Skin epidermis (tissue), 12 donors: ENCODE measurements at regions not wholly inside any gene's neighbourhood (a gene's known extent, or its start where the extent isn't known, plus 50 kb on each side); places are given as distances from the start of the nearest gene placed in this dataset.

Experiments used
- H3K27ac ChIP-seq, 21 experiments: fragments of 200-600 bp; sonication (generic) in 11 of 21; one replicate each; pipeline ENCODE4 v1.5.0; 2020; ENCODE audit warnings: mild to moderate bottlenecking in 3 of 21, inconsistent platforms in 2 of 21, moderate library complexity in 2 of 21
- H3K4me3 ChIP-seq, 7 experiments: fragments of 200-600 bp; sonication (generic) in 2 of 7; one replicate each; pipeline ENCODE4 v1.5.0; 2020; ENCODE audit warnings: inconsistent platforms in 2 of 7, mild to moderate bottlenecking in 2 of 7, moderate library complexity in 1 of 7

DNA sequence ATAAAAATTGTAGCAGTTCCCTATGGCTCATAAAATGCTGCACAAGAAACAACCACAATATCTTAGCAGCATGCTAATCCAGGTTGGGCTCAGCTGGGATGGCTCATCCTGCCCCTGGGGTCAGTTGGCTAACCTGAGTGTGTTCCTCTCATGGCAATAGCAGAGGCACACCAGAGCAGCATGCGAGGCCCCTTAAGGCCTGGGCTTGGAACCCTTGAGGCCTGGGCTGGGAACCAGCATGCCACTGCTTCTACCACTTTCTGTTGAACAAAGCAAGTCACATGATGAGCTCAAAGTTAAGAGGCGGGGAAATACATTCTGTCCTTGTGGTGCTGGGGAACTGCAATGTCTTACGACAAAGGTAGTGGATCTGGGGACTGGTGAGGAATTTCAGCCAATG, 154.4 kb upstream of the FOXF1 start:
- Histone ChIP-seq H3K27ac (no peak overlapping the region), H3K4me3 (no peak overlapping the region)

DNA sequence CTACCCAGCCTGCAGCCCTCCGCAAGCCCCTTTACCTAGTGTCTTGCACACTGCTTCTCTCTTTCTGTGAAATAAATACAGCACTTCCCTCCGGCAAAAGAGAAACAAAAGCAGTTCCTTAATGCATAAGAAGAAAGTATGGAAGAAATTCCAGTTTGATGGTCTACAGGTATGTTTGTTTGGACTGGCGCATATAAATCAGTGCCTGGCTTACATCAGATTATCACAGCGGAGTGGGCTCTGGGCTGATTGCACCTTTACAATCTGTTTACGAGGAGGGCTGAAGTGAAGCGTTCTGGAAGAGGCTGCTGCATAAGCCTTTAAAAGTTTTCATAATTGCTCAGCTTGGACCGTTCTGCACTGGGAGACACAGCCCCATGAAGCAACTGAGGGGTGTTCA, 153.5 kb upstream of the FOXF1 start:
- no peak overlapping the region for H3K4me3 ChIP-seq

DNA sequence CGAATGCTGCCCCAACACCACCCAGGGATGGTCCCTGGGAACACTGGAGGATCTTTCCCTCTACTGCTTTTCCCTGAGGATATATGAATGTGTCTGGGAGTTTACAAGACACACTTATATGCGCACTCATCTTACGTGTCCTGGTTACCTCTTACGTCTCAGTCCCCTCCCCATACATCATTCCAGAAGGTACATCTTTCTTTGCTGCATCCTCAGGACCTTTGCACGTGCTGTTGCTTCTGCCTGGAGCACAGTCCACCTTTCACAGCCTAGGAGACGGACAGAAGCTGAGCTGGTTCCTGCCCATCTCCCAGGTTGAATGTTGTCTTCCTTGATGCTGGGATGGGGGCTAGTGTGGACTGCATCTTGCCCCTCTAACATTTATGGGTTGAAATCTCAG, 153.0 kb upstream of the FOXF1 start:
- H3K27ac ChIP-seq: no peak overlapping the region

More for the DNA sequence above, 153.5 kb upstream of the FOXF1 start:
- H3K27ac ChIP-seq: no peak overlapping the region

DNA sequence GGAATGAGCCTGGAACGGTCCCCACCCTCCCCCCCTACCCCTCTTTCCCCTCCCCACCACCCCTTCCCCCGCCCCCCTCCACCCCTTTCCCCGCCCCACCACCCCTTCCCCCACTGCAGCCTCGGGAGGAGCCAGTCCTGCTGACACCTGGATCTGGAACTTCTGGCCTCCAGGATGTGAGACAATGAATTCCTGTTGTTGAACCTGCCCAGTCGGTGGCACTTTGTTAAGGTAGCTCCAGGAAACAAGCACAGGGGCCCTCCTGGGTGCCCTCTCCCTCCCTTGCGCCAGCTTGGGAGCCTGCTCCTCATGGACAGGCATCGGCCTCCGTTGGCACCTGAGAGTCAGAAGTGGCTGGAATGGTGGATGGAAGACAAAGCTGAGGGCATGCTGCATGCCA, 152.4 kb upstream of the FOXF1 start:
- H3K27ac ChIP-seq: no peak overlapping the region

More for the DNA sequence above, 153.0 kb upstream of the FOXF1 start:
- no peak overlapping the region for H3K4me3 ChIP-seq

DNA sequence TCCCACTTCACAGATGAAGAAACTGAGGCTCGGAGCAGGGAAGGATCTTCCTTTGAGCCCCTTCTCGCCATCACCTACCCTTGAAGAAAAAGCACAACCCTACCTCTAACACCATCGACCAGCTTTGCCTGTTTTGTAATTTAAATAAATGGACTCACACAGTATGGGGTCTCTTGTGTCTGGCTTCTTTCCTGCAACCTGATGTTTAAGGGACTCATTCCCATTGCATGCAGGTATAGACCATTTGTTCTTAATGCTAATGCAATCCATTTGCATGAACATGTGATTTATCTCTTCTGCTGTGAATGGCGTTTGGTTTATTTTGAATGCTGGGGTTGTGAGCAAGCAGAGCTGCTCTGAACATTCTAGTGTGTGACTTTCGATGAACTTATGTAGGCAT, 150.8 kb upstream of the FOXF1 start:
- H3K4me3 ChIP-seq: no peak overlapping the region
- no peak overlapping the region for H3K27ac ChIP-seq

More for the DNA sequence above, 152.4 kb upstream of the FOXF1 start:
- H3K4me3 ChIP-seq: no peak overlapping the region

DNA sequence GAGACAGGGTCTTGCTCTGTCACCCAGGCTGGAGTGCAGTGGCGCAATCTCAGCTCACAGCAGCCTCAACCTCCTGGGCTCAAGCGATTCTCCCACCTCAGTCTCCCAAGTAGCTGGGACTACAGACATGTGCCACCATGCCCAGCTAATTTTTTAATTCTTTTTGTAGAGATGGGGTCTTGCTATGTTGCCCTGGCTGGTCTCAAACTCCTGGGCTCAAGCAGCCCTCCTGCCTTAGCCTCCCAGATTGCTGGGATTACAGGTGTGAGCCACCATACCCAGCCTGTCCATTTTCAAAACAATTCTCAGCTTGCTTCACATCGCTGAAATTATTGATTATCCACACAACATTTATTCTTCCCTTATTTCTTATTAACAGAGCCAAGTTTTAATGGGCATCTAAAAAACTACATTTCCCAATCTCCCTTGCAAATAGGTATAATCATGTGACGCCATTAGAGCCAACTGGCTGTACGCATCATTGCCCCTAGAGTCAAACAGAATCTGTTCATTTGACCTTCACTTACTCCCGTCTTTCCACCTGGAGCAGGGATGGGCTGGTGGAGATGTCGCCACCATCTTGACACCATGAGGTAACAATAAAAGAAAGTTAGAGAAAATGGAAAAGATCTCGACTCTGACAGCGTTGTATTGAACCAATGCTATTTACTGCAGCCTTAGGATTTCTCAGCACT, 148.0 kb upstream of the FOXF1 start:
- Histone ChIP-seq H3K27ac (no peak overlapping the region), H3K4me3 (no peak overlapping the region)

DNA sequence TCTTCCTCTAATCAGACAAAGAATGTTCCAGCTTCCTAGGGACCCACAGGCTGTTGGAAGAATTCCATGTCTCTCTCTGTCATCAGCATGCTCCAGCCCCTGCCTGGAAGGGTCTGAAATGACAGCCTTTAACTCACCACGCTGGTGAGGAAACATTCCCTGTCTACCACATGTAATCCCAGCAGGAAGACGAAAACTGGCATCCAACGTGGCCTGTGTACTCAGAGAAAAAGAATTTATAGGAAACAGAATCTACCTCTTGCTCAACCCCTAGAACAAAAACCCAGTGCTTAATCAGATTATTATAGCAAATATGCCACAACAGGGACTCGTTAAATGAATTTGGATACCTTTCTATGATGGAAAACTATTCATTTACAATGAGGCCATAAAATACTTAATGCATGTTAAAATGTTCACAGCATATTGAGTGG, 147.3 kb upstream of the FOXF1 start:
- no peak overlapping the region for H3K4me3 ChIP-seq
- no peak overlapping the region for H3K27ac ChIP-seq

DNA sequence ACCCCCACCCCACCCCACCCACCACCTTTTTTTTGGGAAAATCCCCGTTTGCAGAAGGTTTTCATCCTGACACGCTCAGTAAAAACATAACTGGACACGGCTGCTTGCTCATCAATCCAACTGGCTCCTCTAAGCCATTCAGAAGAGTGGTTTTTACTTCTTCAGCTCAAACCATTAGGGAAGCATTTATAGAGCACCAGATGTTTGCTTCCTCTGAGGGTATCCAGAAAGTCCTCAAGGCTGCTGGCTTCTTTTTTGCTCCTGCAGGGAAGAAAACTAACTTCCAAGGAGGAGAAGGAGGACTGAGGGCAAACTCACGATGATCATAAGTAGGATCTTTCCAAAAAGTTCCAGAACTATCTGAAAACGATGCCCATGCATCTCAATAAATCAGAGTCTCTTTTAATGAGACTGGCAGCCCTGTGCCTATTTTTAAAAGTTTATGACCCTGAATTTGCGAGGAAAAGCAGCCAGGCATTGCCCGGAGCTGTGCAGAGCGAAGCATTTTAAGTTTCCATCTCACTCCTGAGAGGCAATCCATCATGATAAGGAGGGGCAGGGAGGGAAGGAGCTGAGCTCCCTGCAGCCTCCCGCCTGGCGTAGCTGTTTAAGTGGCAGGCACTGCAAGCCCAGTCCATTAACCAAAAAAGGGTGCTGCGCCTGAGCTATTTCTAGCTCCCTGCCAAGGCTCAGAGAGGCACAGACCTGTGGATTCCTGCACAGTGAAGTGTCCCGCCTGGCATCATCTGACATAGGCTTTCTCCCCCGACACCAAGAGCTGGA, 146.3 kb upstream of the FOXF1 start:
- H3K27ac ChIP-seq: no peak overlapping the region
- no peak overlapping the region for H3K4me3 ChIP-seq

DNA sequence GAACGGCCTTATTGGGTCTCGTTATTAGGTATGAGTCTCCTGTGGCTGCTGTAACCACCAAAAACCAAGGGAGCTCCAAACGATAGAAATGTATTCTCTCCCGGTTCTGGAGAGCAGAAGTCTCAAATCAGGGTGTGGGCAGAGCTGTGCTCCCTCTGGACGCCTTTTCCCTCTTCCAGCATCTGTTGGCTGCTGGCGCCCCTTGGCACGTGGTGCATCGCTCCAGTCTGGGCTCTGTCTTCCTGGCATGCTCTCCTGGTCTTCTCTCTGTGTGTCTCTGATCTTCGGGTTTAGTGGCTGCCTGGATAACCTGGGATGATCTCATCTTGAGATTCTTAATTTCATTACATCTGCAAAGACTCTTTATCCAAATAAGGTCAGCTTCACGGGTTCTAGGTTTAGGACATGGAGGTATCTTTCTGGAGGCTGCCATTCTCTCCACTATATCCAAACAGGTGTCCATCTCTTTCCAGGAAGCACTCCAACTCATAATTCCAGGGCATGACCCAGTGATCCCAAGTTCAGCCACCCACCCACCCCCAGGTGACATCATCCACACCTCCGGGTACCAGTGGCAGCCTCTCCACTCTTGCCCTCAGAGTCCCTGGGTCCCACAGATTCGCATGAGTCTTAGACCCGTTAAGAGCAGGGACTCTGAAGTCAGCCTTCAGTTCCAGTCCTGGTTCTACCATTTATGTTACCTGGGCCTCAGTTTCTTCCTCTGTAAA, 145.5 kb upstream of the FOXF1 start:
- Histone ChIP-seq H3K27ac (no peak overlapping the region), H3K4me3 (no peak overlapping the region)

DNA sequence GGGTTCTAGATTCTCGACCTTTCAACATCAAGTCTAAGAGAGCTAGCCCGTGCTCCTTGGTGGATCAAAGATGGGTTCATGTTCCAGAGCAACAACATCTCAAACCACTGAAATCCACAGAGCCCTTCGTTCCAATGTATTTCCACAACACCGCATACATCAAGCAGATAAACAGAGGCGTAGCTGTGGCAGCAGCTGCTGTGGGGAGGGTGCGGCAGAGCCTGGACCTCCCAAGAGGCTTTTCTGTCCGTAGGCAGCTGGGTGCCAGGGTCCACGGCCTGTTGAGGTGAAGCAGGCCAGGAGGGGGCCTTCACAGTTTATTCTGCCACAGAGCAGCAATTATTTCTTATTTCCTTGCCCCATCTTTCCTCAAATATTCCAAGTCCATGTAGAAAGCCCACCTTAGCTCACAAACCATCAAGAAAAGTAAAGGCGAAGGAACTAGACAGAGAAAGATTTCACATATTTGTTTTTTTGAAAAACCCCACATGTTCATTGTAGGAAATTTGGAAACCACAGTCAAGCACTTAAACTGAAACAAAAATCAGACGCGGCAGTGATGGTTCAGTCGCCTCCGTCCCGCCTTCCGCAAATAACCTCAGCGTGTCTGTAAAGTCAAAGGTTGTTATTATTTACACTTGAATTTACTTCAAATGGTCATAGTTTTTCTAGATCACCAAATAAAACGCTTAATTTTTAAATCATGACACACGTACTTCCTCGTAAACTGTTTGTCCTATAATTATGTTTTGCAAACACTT, 144.6 kb upstream of the FOXF1 start:
- H3K27ac ChIP-seq: no peak overlapping the region

DNA sequence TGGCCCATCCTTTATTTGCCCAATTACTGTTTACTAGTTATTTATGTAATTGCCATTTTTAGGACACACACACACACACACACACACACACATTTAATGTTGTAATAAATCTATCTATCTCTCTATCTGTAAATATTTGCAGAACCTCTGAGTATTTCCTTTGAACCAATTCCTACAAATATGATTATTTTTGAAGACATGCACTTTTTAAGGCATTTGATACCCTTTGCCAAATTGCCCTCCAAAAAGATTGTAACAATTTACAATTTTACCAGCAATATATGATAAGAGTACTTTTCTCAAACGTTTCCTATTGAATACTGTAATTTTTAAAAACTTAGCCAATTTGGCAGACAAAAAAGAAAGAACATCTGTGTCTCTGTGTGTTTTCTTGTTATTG, 143.8 kb upstream of the FOXF1 start:
- no peak overlapping the region for H3K4me3 ChIP-seq
- no peak overlapping the region for H3K27ac ChIP-seq

More for the DNA sequence above, 144.6 kb upstream of the FOXF1 start:
- H3K4me3 ChIP-seq: no peak overlapping the region

DNA sequence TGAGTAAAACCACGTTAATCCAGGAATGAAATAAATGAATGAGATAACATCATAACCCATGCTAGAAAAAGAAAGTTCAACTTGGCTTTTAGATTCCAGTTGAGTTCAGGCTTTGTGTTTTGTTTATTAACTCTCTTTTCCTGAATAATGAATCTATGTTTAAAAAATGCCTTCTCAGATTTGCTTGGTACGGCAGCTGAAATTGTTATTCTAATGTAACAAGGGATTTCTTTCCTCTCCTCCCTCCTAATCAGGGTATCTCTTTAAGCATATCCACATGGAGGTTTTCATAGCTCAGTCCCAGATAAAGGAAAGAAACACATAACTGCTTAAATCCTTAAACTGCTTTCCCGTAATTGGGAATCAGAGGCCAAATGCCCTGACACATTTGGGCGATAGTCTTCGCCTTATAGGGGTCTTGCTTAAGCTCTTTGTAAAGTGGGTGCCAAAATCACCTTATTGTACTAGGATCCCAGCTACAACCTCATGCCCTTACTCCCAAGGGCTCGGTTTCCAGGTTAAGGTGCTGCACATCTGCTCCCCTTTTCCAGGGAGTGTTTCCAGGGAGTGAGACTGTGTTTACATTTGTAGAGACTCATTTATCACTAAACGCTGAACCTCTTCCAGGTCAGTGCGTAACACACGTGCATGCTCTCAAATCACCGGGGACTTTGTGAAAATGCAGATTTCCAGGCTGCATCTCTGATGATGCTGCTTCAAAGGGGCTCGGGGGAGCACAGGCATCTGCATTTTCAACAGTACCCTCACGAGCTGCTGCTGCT, 142.8 kb upstream of the FOXF1 start:
- Histone ChIP-seq H3K4me3 (no peak overlapping the region), H3K27ac (no peak overlapping the region)

DNA sequence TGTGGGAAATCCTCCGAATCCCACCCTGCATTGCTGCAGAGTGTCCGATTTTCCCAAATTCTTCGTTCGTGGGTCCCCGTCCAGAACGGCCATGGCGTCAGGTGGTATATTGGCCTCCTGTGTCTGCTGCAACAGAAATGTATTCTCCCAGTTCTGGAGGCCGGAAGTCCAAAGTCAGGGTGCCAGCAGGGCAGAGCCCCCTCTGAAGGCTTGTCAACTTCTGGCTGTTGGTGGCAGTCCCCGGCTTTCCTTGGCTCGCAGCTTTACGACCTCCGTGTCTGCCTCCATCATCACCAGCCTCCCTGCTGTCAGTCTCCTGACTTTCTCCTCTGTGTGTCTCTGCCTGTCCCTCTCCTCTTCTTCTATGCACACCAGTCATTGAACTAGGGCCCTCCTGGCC, 142.1 kb upstream of the FOXF1 start:
- Histone ChIP-seq H3K27ac (no peak overlapping the region), H3K4me3 (no peak overlapping the region)

DNA sequence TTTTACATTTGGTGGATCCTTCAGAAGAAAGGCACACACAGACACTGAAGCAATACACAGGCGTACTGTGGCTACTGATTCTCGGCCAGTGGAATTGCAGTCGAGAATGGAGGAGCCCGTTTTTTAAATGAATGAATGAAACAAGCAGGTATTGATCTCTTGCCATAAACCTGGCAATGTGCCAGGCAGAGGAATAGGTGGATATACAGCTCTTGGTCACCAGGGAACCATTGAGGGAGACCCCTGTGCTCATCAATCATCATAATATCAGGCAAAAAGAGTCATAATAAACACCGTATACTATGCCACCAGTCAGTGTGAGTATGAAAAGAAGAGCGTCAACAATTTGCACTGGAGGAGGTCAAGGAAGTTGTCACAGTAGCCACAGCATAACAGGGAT, 140.3 kb upstream of the FOXF1 start:
- Histone ChIP-seq H3K27ac (no peak overlapping the region), H3K4me3 (no peak overlapping the region)

DNA sequence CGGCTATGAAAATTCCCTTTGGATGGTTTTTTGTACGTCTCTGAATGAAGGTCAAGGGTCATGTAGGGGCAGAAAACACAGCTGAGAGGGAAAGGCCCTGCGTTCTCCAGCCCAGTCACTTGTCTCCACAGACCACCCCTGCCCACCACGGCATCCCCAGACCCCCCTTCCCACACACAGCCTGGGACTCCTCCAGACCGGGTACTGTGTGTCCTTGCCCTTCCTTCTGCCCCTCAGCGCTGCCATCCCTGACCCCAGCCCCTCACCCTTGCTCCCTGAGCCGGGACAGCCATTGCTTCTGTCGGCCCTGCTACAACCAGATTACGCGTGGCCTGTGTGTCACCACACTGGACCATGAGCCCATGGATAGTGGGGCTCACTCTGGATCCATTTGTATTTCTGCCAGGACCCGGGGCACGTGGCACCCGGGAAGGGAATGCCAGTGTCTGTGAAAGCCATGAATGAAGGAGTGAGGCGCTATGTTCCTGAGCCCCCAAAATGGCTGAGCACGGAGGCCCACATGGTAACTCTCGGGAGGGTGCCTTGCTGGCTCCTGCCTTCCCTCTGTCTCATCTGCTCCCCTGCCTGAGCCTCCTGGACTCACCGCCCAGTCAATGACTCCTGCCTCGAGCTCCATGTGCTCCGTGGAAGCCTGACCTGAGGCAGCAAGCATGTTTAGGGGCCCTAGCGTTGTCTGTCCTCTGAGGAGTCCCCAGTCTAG, 139.1 kb upstream of the FOXF1 start:
- no peak overlapping the region for H3K4me3 ChIP-seq
- H3K27ac ChIP-seq: no peak overlapping the region

DNA sequence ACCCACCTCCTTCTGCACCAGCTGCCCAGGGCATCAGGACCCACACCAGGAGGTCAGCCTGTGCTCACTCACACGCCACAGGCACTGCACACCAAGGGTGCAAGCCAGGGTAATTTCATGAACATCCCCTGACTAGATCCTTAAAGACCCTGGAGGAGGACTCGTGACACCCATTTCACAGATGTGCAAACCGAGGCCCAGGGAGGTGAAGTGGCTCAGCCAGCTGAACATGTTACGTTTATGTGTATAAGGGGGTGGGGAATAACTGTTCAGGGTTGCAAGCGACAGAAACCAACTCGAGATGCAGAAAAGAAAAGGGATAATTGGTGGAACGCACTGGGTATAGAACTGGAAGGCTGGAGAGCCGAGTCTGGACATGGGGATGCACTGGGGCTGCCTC, 138.1 kb upstream of the FOXF1 start:
- Histone ChIP-seq H3K4me3 (no peak overlapping the region), H3K27ac (no peak overlapping the region)

DNA sequence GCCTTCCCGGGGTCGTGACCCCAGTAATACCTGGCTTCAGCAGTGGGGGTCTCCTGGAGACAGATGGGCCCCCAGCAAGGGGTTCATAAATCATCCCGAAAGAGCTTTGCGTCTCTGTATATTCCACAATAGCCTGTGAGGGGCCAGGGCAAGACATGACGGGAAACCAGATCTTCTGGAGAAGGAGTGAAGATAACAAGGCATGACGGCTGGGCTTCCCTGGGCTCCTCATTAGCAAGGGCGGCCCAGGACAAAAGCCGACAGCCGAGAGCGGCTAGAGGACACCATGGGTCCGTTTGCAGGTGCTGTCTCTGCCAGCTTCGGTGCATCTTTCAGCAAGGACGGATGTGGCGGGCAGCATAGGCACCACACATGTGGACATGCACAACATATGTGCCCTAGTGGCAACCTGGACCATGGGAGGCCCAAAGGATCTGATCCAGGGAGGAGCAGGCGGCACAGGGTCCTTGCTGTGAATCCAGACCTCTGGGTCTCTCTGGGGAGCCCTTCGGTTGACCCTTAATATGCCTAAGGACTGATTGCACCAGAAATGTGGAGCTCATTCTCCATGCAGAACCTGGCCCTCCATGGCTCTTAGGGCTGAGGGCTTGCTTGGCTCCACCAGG, 136.9 kb upstream of the FOXF1 start:
- Histone ChIP-seq H3K27ac (no peak overlapping the region), H3K4me3 (no peak overlapping the region)

DNA sequence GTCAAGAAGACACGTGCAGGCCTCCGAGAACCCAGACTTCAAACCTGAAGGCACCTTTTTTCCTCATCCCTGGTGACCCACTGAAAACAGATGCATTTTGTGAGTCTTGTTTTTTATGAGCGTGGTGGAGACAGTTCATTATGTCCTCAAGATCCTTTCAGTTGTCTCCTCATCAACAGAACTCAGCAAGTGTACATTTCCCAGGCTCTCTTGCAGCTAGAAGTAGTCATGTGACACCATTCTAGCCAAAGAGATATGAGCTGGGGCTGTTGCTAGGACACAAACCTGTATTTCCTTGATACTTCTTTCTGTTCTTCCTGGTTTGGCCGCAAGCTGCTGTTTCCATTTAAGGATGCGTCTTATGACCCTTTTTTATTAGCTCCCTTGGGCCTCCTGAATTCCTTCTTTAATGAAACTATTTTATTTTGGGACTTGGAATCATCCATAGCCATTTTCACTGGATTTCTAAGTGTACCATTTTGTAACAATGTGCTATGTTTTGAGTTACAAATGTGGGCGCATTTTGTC, 135.7 kb upstream of the FOXF1 start:
- Histone ChIP-seq H3K4me3 (no peak overlapping the region), H3K27ac (no peak overlapping the region)
